Left hindlimb (tissue), 1 donor: ENCODE measurements at regions not wholly inside any gene's neighbourhood (a gene's known extent, or its start where the extent isn't known, plus 50 kb on each side); places are given as distances from the start of the nearest gene placed in this dataset.

ENCODE experiments used
- DNase-seq: peaks from one replicate; pipeline ENCODE4 v3.0.0-alpha.2; 2018

- DNase-seq = no peak
Measured at GRCh38 chr5:14968796-14969195, 97.2 kb upstream of the ANKH start.

GRCh38 chr5:14967166-14967565, 95.6 kb upstream of the ANKH start:
- no peak for DNase-seq

- DNase-seq = no peak
Measured at GRCh38 chr5:14965815-14966214, 94.2 kb upstream of the ANKH start.

- no peak for DNase-seq
Measured at GRCh38 chr5:14962604-14963003, 91.0 kb upstream of the ANKH start.

- DNase-seq = no peak
Measured at GRCh38 chr5:14960120-14960462, 88.5 kb upstream of the ANKH start.

- no peak for DNase-seq
Measured at GRCh38 chr5:14959399-14960119, 88.0 kb upstream of the ANKH start.

GRCh38 chr5:14958188-14958587, 86.6 kb upstream of the ANKH start:
- no peak for DNase-seq

- no peak for DNase-seq
Measured at GRCh38 chr5:14956423-14957046, 85.0 kb upstream of the ANKH start.

GRCh38 chr5:14954616-14955343, 83.2 kb upstream of the ANKH start:
- no peak for DNase-seq

GRCh38 chr5:14954216-14954615, 82.6 kb upstream of the ANKH start:
- no peak for DNase-seq

GRCh38 chr5:14953075-14953607, 81.6 kb upstream of the ANKH start:
- DNase-seq = no peak

- DNase-seq = no peak
Measured at GRCh38 chr5:14948383-14948782, 76.8 kb upstream of the ANKH start.

- DNase-seq = no peak
Measured at GRCh38 chr5:14946815-14947620, 75.4 kb upstream of the ANKH start.

GRCh38 chr5:14945450-14945849, 73.9 kb upstream of the ANKH start:
- no peak for DNase-seq

- no peak for DNase-seq
Measured at GRCh38 chr5:14944996-14945395, 73.4 kb upstream of the ANKH start.

GRCh38 chr5:14944350-14944739, 72.8 kb upstream of the ANKH start:
- DNase-seq = no peak

GRCh38 chr5:14942212-14942611, 70.6 kb upstream of the ANKH start:
- no peak for DNase-seq

- no peak for DNase-seq
Measured at GRCh38 chr5:14937254-14937653, 65.7 kb upstream of the ANKH start.

GRCh38 chr5:14936588-14936987, 65.0 kb upstream of the ANKH start:
- no peak for DNase-seq

- no peak for DNase-seq
Measured at GRCh38 chr5:14935341-14935740, 63.8 kb upstream of the ANKH start.

- no peak for DNase-seq
Measured at GRCh38 chr5:14932902-14933469, 61.4 kb upstream of the ANKH start.

- no peak for DNase-seq
Measured at GRCh38 chr5:14930486-14930885, 58.9 kb upstream of the ANKH start.
